PFSK-1 (cell line): ENCODE measurements at regions not wholly inside any gene's neighbourhood (a gene's known extent, or its start where the extent isn't known, plus 50 kb on each side); places are given as distances from the start of the nearest gene placed in this dataset.

Experiments
- FOXP2 ChIP-seq: optimal IDR thresholded peaks from 2 replicates; pipeline ENCODE3; 2011; ENCODE audit warnings: borderline replicate concordance, control low read depth, inconsistent platforms; ENCODE audit not compliant: insufficient read depth; ENCODE audit errors: extremely low read length, extremely low read depth
- POLR2AphosphoS5 ChIP-seq: IDR thresholded peaks from 2 replicates; pipeline ENCODE4 v1.6.1; 2012; ENCODE audit warnings: low read depth, mild to moderate bottlenecking, control low read depth, low read length, moderate library complexity
- SIN3A ChIP-seq: IDR thresholded peaks from 2 replicates; pipeline ENCODE4 v1.6.1; 2012; ENCODE audit warnings: mild to moderate bottlenecking, low read length, moderate library complexity, borderline replicate concordance; ENCODE audit not compliant: insufficient read depth
- TAF1 ChIP-seq: IDR thresholded peaks from 2 replicates; pipeline ENCODE4 v1.6.1; 2012; ENCODE audit warnings: low read length, control low read depth, borderline replicate concordance; ENCODE audit not compliant: insufficient read depth
- TF ChIP-seq, protein P1 (sequence below), 2 experiments: IDR thresholded peaks; 2 replicates each; pipeline versions ENCODE4 v1.6.1 to v1.8.0; 2011 to 2012; ENCODE audit warnings: low read depth in 2 of 2, low read length in 2 of 2, control low read depth in 1 of 2, inconsistent platforms in 1 of 2, mild to moderate bottlenecking in 1 of 2, moderate library complexity in 1 of 2; ENCODE audit not compliant: insufficient read depth in 1 of 2

DNA sequence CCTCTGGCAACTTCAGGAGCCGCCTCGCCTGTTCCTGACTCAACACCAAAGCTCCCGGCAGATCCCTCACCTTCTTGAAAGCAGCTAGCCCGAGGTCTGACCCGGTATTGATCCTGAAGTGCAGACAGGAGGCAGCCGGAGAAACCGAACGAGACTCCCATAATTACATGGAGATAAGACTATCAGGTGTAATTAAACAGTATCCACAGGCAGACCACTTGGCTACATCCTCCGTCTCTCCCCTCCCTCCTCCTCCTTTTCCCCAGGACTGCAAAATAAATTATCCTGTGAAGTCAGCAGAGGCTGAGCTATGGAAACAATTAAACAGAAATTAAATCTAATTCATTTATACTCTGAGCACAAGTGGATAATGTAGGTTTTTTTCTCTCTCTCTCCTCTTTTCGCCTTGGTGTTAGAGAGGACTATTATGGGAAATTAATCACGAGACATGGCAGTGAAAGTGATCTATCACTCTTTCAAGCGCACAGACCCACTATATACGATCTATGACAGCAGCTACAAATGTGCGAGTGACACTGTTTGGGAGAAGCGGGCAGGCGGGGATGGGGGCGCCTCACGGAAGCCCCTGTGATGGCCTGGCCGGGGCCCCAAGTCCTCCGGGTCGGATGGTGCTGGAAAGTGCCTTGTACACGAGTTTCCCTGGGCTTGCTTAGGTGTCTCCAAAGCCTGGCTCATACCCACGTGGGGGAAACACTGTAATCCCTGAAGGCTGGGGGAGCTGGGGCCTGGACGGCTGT lies 92.8 kb downstream of the RBFOX3 start:
- TF ChIP-seq FOXP2 (no peak), TAF1 (no peak), SIN3A (no peak), POLR2AphosphoS5 (no peak)
- TF ChIP-seq, protein P1, sequence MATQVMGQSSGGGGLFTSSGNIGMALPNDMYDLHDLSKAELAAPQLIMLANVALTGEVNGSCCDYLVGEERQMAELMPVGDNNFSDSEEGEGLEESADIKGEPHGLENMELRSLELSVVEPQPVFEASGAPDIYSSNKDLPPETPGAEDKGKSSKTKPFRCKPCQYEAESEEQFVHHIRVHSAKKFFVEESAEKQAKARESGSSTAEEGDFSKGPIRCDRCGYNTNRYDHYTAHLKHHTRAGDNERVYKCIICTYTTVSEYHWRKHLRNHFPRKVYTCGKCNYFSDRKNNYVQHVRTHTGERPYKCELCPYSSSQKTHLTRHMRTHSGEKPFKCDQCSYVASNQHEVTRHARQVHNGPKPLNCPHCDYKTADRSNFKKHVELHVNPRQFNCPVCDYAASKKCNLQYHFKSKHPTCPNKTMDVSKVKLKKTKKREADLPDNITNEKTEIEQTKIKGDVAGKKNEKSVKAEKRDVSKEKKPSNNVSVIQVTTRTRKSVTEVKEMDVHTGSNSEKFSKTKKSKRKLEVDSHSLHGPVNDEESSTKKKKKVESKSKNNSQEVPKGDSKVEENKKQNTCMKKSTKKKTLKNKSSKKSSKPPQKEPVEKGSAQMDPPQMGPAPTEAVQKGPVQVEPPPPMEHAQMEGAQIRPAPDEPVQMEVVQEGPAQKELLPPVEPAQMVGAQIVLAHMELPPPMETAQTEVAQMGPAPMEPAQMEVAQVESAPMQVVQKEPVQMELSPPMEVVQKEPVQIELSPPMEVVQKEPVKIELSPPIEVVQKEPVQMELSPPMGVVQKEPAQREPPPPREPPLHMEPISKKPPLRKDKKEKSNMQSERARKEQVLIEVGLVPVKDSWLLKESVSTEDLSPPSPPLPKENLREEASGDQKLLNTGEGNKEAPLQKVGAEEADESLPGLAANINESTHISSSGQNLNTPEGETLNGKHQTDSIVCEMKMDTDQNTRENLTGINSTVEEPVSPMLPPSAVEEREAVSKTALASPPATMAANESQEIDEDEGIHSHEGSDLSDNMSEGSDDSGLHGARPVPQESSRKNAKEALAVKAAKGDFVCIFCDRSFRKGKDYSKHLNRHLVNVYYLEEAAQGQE (IDR thresholded peaks at IDR 0.05; ENCODE audit: insufficient read depth in 1 of 2, low read depth in 2 of 2, low read length in 2 of 2): no peak

DNA sequence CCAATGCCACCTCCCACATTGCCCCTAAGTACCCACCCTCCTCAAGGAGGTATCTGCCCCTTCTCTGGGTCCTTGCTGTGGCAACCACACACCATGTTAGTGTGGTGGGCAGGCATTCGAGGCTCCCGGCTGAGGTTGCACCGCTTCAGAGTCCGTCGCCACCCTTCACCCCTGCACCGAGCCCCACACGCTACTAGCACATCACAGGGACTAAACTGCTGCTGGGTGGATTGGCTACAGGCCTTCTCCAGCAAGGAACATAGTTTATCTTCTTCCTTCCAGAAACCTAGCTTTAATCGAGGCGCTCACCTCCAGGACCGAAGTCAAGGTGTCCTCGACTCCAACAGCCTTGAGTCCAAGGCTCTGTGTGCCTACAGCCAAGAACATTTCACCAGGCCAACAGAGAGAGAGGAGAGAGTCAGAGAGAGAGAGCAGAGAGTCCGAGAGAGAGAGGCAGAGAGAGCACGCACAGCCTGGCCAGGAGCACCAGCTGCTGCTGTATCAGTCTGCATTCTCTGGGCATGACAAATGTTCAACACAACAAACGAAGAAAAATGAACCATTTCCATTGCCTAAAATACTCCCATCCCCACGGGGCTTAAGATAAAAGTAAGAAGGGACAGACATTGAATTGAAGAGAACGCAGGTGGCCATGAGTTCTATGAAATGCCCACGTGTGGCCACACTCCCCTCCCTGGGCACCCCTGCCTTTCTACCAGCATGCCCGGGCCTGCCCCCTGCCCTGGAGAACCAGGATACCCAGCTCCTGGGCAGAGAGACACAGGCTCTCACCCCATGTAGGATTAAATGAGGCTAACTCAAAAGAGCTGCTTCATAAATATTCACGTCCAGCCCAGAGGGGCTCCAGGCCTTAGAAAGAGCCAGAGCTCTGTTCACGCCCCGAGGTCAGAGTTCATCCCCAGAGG lies 94.9 kb downstream of the RBFOX3 start:
- TF ChIP-seq SIN3A: no peak
- TF ChIP-seq TAF1: no peak
- TF ChIP-seq, protein P1 (IDR thresholded peaks at IDR 0.05; ENCODE audit: insufficient read depth in 1 of 2, low read depth in 2 of 2, low read length in 2 of 2): no peak
- no peak for TF ChIP-seq POLR2AphosphoS5
- TF ChIP-seq FOXP2: no peak

- TF ChIP-seq POLR2AphosphoS5 (no peak), FOXP2 (no peak), SIN3A (no peak)
- TF ChIP-seq, protein P1 (IDR thresholded peaks at IDR 0.05; ENCODE audit: insufficient read depth in 1 of 2, low read depth in 2 of 2, low read length in 2 of 2): no peak
These were observed 95.7 kb downstream of the RBFOX3 start for GRCh38 chr17:79515110-79515509.

DNA sequence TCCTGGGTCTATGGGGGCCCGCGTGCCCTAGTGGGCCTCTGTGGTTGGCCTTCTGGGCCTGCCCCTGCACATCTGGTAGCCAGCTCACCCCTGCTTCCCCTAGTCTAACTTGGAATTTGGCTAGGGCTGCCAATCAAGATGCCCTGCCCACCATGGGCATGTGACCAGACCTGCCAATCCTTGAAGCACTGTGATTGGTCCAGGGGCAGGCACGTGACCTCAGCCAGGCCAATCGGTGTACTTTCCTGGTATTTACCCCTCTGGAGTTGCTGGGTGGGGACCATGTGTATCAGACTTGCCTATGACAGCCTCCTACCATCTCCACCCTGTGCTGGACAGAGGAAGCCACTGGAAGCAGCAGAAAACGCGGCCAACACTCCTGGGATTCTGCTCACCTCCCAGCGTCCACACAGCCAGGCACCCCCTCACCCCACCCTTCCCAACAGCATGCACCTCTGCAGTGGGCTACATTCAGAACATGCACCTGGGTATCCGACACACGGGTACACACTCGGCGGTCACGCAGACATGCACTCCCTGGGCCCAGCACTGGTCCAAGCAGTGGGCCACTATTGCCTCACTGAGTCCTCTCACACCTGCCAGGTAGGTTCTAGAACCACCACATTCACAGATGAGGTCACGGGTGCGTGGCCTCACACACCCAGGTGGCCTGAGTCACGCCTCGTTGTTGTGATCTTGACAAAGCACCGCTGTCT lies 96.9 kb downstream of the RBFOX3 start:
- TF ChIP-seq POLR2AphosphoS5 (no peak), SIN3A (no peak), TAF1 (no peak), FOXP2 (no peak)
- TF ChIP-seq, protein P1 (IDR thresholded peaks at IDR 0.05; ENCODE audit: insufficient read depth in 1 of 2, low read depth in 2 of 2, low read length in 2 of 2): no peak
